Neural crest cell (in vitro differentiated cells): ENCODE measurements at regions not wholly inside any gene's neighbourhood (a gene's known extent, or its start where the extent isn't known, plus 50 kb on each side); places are given as distances from the start of the nearest gene placed in this dataset.
"Not testable (repeated sequence)": the region's sequence is repeated elsewhere in the genome, so short reads cannot be mapped to it uniquely, and the experiment has no call there.

Experiments
- DNase-seq: peaks from one replicate; pipeline ENCODE4 v3.0.0; 2021; ENCODE audit warnings: low read depth, mixed read lengths, low spot score
- H3K27ac Mint-ChIP-seq: one replicate; pipeline ENCODE4 v1.8.0; 2021; ENCODE audit warnings: mild to moderate bottlenecking, mixed read lengths; ENCODE audit not compliant: unreplicated experiment
- H3K27me3 Mint-ChIP-seq: 2 replicates; pipeline ENCODE4 v1.8.0; 2021; ENCODE audit warnings: low read depth, mild to moderate bottlenecking, mixed read lengths
- H3K36me3 Mint-ChIP-seq: 2 replicates; pipeline ENCODE4 v1.8.0; 2021; ENCODE audit warnings: low read depth, mild to moderate bottlenecking, mixed read lengths
- H3K4me1 Mint-ChIP-seq: 2 replicates; pipeline ENCODE4 v1.8.0; 2021; ENCODE audit warnings: mixed read lengths
- H3K4me3 Mint-ChIP-seq: one replicate; pipeline ENCODE4 v1.8.0; 2021; ENCODE audit warnings: mild to moderate bottlenecking, mixed read lengths
- H3K9me3 Mint-ChIP-seq: 2 replicates; pipeline ENCODE4 v1.8.0; 2021; ENCODE audit warnings: mixed read lengths
- CTCF ChIP-seq: fragments of 200-600 bp; sonication (generic); conservative IDR thresholded peaks from 2 replicates; pipeline ENCODE4 v1.5.0; 2021; ENCODE audit warnings: antibody characterized with exemption, mild to moderate bottlenecking

- H3K9me3 Mint-ChIP-seq, result no peaks in the 10 kb centered on the region
- H3K27ac Mint-ChIP-seq, result no peak overlapping the region
- H3K36me3 Mint-ChIP-seq, result no peaks in the 10 kb centered on the region
- H3K4me1 Mint-ChIP-seq, result no peaks in the 10 kb centered on the region
- no peak overlapping the region for H3K4me3 Mint-ChIP-seq
- no peaks in the 10 kb centered on the region for H3K27me3 Mint-ChIP-seq
- no peak for TF ChIP-seq CTCF
- DNase-seq, result no peak
Observed at GRCh38 chr6:86153521-86153920, 510.8 kb upstream of the SYNCRIP start.

- Mint-ChIP-seq H3K36me3 (no peaks in the 10 kb centered on the region), H3K4me3 (no peak overlapping the region), H3K27ac (no peak overlapping the region), H3K4me1 (no peaks in the 10 kb centered on the region), H3K9me3 (no peaks in the 10 kb centered on the region), H3K27me3 (no peaks in the 10 kb centered on the region)
- no peak for TF ChIP-seq CTCF
- no peak for DNase-seq
Observed at GRCh38 chr6:86152546-86152945, 509.9 kb upstream of the SYNCRIP start.

- Mint-ChIP-seq H3K9me3 (no peaks in the 10 kb centered on the region), H3K4me1 (no peaks in the 10 kb centered on the region), H3K27ac (no peak overlapping the region), H3K36me3 (no peaks in the 10 kb centered on the region), H3K27me3 (no peaks in the 10 kb centered on the region), H3K4me3 (no peak overlapping the region)
- no peak for DNase-seq
- TF ChIP-seq CTCF, result no peak
Observed at GRCh38 chr6:86148586-86148985, 505.9 kb upstream of the SYNCRIP start.

- H3K4me3 Mint-ChIP-seq, result no peak overlapping the region
- no peaks in the 10 kb centered on the region for H3K36me3 Mint-ChIP-seq
- no peaks in the 10 kb centered on the region for H3K4me1 Mint-ChIP-seq
- H3K27me3 Mint-ChIP-seq, result no peaks in the 10 kb centered on the region
- no peak for DNase-seq
- H3K9me3 Mint-ChIP-seq, result peaks cover under 1% of the 10 kb centered on the region
- TF ChIP-seq CTCF, result no peak
- no peak overlapping the region for H3K27ac Mint-ChIP-seq
Observed at GRCh38 chr6:86147859-86148258, 505.2 kb upstream of the SYNCRIP start.

GRCh38 chr6:86147311-86147710 lies 504.6 kb upstream of the SYNCRIP start:
- Mint-ChIP-seq H3K4me1 (no peaks in the 10 kb centered on the region), H3K4me3 (no peak overlapping the region), H3K27me3 (no peaks in the 10 kb centered on the region), H3K27ac (no peak overlapping the region), H3K36me3 (no peaks in the 10 kb centered on the region), H3K9me3 (peaks cover 4% of the 10 kb centered on the region)
- no peak for TF ChIP-seq CTCF
- DNase-seq, result no peak

GRCh38 chr6:86146751-86147150 lies 504.1 kb upstream of the SYNCRIP start:
- not testable (repeated sequence) for H3K9me3 Mint-ChIP-seq, H3K4me1 Mint-ChIP-seq, DNase-seq, H3K36me3 Mint-ChIP-seq, H3K27ac Mint-ChIP-seq, H3K4me3 Mint-ChIP-seq, H3K27me3 Mint-ChIP-seq
